SK-N-SH (cell line): ENCODE measurements at regions not wholly inside any gene's neighbourhood (a gene's known extent, or its start where the extent isn't known, plus 50 kb on each side); places are given as distances from the start of the nearest gene placed in this dataset.

ENCODE experiments used
- CTCF ChIA-PET: fragments of 300-600, 350-600 bp; formaldehyde crosslinking; extraction: SDS; loops from one replicate; lab custom pipeline; 2021; lab: Yijun Ruan, JAX
- POLR2A ChIA-PET: fragments of 350-600 bp; sonication (Branson Sonifier 250); formaldehyde crosslinking; extraction: SDS; loops from one replicate; lab custom pipeline; 2020; ENCODE audit warnings: antibody characterized with exemption, inconsistent platforms; lab: Yijun Ruan, JAX
- DNase-seq: peaks from one replicate; pipeline ENCODE4 v3.0.0; 2012
- H2AFZ ChIP-seq: fragments of 200-600 bp; sonication (generic); 2 replicates; pipeline ENCODE4 v1.8.1; 2016; ENCODE audit warnings: antibody characterized with exemption, mild to moderate bottlenecking, low read depth
- H3F3A ChIP-seq: fragments of 200-600 bp; sonication (generic); replicated peaks from 2 replicates; pipeline ENCODE3; 2016; ENCODE audit warnings: antibody characterized with exemption, mild to moderate bottlenecking; ENCODE audit not compliant: insufficient read depth
- H3K27ac ChIP-seq, 2 experiments: fragments of 200-500 bp in 1 of 2; fragments of 200-600 bp in 1 of 2; sonication (Bioruptor generic) in 1 of 2; sonication (generic), shearing (Covaris generic) in 1 of 2; 2 replicates each; pipeline versions ENCODE4 v1.5.1 to v1.6.1; 2014 to 2016; ENCODE audit warnings: low read depth in 2 of 2, inconsistent platforms in 1 of 2, low read length in 1 of 2, mild to moderate bottlenecking in 1 of 2, mixed read lengths in 1 of 2
- H3K27me3 ChIP-seq: fragments of 200-600 bp; sonication (generic), shearing (Covaris generic); 2 replicates; pipeline ENCODE4 v1.6.1; 2016; ENCODE audit warnings: mixed run types; ENCODE audit not compliant: insufficient read depth
- H3K36me3 ChIP-seq, 2 experiments: fragments of 200-500 bp in 1 of 2; fragments of 200-600 bp in 1 of 2; sonication (Bioruptor generic) in 1 of 2; sonication (generic) in 1 of 2; replicated peaks in 1 of 2; 2 replicates each; pipeline versions ENCODE3 to v1.5.1; 2014 to 2016; ENCODE audit warnings: low read length in 1 of 2, mild to moderate bottlenecking in 1 of 2; ENCODE audit not compliant: insufficient read depth in 2 of 2, control insufficient read depth in 1 of 2
- H3K4me1 ChIP-seq, 2 experiments: fragments of 200-500 bp in 1 of 2; fragments of 200-600 bp in 1 of 2; sonication (Bioruptor generic) in 1 of 2; sonication (generic), shearing (Covaris generic) in 1 of 2; 2 replicates each; pipeline versions ENCODE4 v1.5.1 to v1.6.1; 2014 to 2016; ENCODE audit warnings: low read depth in 1 of 2, low read length in 1 of 2, mixed run types in 1 of 2; ENCODE audit not compliant: insufficient read depth in 2 of 2, control insufficient read depth in 1 of 2
- H3K4me2 ChIP-seq: fragments of 200-600 bp; sonication (generic), shearing (Covaris generic); 2 replicates; pipeline ENCODE4 v1.6.1; 2017; ENCODE audit warnings: mixed run types
- H3K4me3 ChIP-seq, 2 experiments: fragments of 200-500 bp in 1 of 2; fragments of 200-600 bp in 1 of 2; sonication (Bioruptor generic) in 1 of 2; sonication (generic), shearing (Covaris generic) in 1 of 2; 2 replicates each; pipeline versions ENCODE4 v1.5.1 to v1.8.1; 2014 to 2016; ENCODE audit warnings: low read depth in 2 of 2, inconsistent platforms in 1 of 2, low read length in 1 of 2, mild to moderate bottlenecking in 1 of 2, mixed read lengths in 1 of 2, moderate library complexity in 1 of 2
- H3K79me2 ChIP-seq: fragments of 200-600 bp; sonication (generic); 2 replicates; pipeline ENCODE4 v1.8.1; 2017; ENCODE audit warnings: mild to moderate bottlenecking; ENCODE audit not compliant: insufficient read depth
- H3K9ac ChIP-seq: fragments of 200-600 bp; sonication (generic); 2 replicates; pipeline ENCODE4 v1.6.1; 2017; ENCODE audit warnings: mixed run types
- H3K9me2 ChIP-seq: fragments of 200-600 bp; sonication (generic); 2 replicates; pipeline ENCODE4 v1.6.1; 2017; ENCODE audit warnings: mixed run types
- H3K9me3 ChIP-seq: fragments of 200-600 bp; sonication (generic); 2 replicates; pipeline ENCODE4 v1.6.1; 2017; ENCODE audit warnings: mixed run types, mild to moderate bottlenecking, moderate library complexity
- H4K20me1 ChIP-seq: fragments of 200-600 bp; sonication (generic); 2 replicates; pipeline ENCODE4 v1.6.1; 2017; ENCODE audit warnings: mild to moderate bottlenecking, mixed run types; ENCODE audit not compliant: insufficient read depth
- CHD2 ChIP-seq: fragments of 150-350 bp; IDR thresholded peaks from 2 replicates; pipeline ENCODE4 v1.6.1; 2018; ENCODE audit warnings: low read length; ENCODE audit not compliant: partially characterized antibody
- ELF1 ChIP-seq: IDR thresholded peaks from 2 replicates; pipeline ENCODE4 v1.4.0; 2012
- IRF3 ChIP-seq: fragments of 150-350 bp; IDR thresholded peaks from 2 replicates; pipeline ENCODE4 v1.6.1; 2016; ENCODE audit warnings: mild to moderate bottlenecking, low read depth, low read length
- JUND ChIP-seq: IDR thresholded peaks from 2 replicates; pipeline ENCODE4 v1.4.0; 2012
- MEF2A ChIP-seq: IDR thresholded peaks from 2 replicates; pipeline ENCODE4 v1.4.0; 2012; ENCODE audit warnings: low read depth, borderline replicate concordance
- MXI1 ChIP-seq: IDR thresholded peaks from 2 replicates; pipeline ENCODE4 v1.6.1; 2012; ENCODE audit warnings: mild to moderate bottlenecking, low read depth, low read length, improper control_type of control experiment
- PBX3 ChIP-seq: IDR thresholded peaks from 2 replicates; pipeline ENCODE4; 2012
- POLR2AphosphoS5 ChIP-seq: IDR thresholded peaks from 2 replicates; pipeline ENCODE4 v1.6.1; 2012; ENCODE audit warnings: low read depth, low read length
- RAD21 ChIP-seq: IDR thresholded peaks from 2 replicates; pipeline ENCODE4 v1.6.1; 2012; ENCODE audit warnings: mild to moderate bottlenecking, low read length
- RXRA ChIP-seq: IDR thresholded peaks from 2 replicates; pipeline ENCODE4 v1.4.0; 2012; ENCODE audit warnings: low read depth, mild to moderate bottlenecking, borderline replicate concordance
- SIN3A ChIP-seq: IDR thresholded peaks from 2 replicates; pipeline ENCODE4 v1.6.1; 2012; ENCODE audit warnings: low read depth, mild to moderate bottlenecking, low read length, moderate library complexity, borderline replicate concordance
- TCF12 ChIP-seq: IDR thresholded peaks from 2 replicates; pipeline ENCODE4 v1.4.0; 2012
- TEAD4 ChIP-seq: IDR thresholded peaks from 2 replicates; pipeline ENCODE4 v1.4.0; 2012; ENCODE audit warnings: mild to moderate bottlenecking, borderline replicate concordance; ENCODE audit not compliant: insufficient read depth
- ZBTB33 ChIP-seq: IDR thresholded peaks from 2 replicates; pipeline ENCODE4 v1.4.0; 2012; ENCODE audit warnings: low read depth, borderline replicate concordance
- WGBS: methylation state at CpG from one replicate; pipeline ENCODE4 v1.1.6; 2017; ENCODE audit warnings: low lambda C conversion rate; 5-methylcytosine and 5-hydroxymethylcytosine counted together
- TF ChIP-seq, protein P1 (sequence below): IDR thresholded peaks from 2 replicates; pipeline ENCODE4 v1.6.1; 2012; ENCODE audit warnings: mild to moderate bottlenecking, low read depth, low read length, moderate library complexity
- TF ChIP-seq, protein P2 (sequence below): IDR thresholded peaks from 2 replicates; pipeline ENCODE4 v1.4.0; 2012; ENCODE audit warnings: low read depth, borderline replicate concordance

DNA sequence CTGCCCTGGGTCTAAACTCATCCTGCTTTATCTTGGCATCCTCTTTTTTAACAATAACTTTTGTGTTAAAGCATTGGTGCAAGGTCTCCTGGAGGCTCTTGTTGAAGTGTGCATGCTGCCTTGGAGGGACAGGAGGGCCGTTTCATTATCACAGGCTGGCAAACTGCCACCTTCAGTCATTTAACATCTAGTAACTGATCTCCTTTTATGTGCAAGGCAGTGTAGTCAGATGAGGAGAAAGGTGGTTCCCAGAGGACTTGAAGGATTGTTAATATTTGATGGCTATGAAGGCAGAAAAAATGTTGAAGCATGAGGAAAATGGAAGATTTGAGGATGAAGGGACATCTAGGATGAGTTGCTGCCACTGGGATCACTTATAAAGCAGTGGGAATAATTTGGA lies 439.4 kb downstream of the RAPGEF2 start:
- no peaks in the 10 kb centered on the region for H3K27me3 ChIP-seq
- ChIA-PET CTCF (no interaction called here), POLR2A (no interaction called here)
- no peaks in the 10 kb centered on the region for H3K9me3 ChIP-seq
- no peak overlapping the region for H3K27ac ChIP-seq
- no peaks in the 10 kb centered on the region for H3K9me2 ChIP-seq
- H4K20me1 ChIP-seq = no peaks in the 10 kb centered on the region
- H2AFZ ChIP-seq = no peak overlapping the region
- no peaks in the 10 kb centered on the region for H3F3A ChIP-seq
- WGBS = 0% methylated on average over 1 of the region's 1 CpG
- no peak overlapping the region for H3K4me2 ChIP-seq
- no peaks in the 10 kb centered on the region; a peak in 1 of 4 replicates for H3K4me1 ChIP-seq
- no peaks in the 10 kb centered on the region for H3K79me2 ChIP-seq
- H3K36me3 ChIP-seq = no peaks in the 10 kb centered on the region
- no peak overlapping the region for H3K4me3 ChIP-seq
- DNase-seq = no peak
- no peak overlapping the region for H3K9ac ChIP-seq
- TF ChIP-seq JUND = no peak

GRCh38 chr4:159543831-159544230 lies 441.0 kb downstream of the RAPGEF2 start:
- WGBS = 23% methylated on average over 3 of the region's 5 CpGs
- Histone ChIP-seq H3K9me3 (no peaks in the 10 kb centered on the region), H2AFZ (no peak overlapping the region), H4K20me1 (no peaks in the 10 kb centered on the region), H3K36me3 (no peaks in the 10 kb centered on the region), H3K9me2 (no peaks in the 10 kb centered on the region), H3K4me2 (no peak overlapping the region), H3K79me2 (no peaks in the 10 kb centered on the region), H3F3A (no peaks in the 10 kb centered on the region), H3K27me3 (no peaks in the 10 kb centered on the region), H3K9ac (no peak overlapping the region), H3K4me3 (no peak overlapping the region), H3K27ac (no peak overlapping the region), H3K4me1 (peaks cover 0 to 5% of the 10 kb centered on the region in 2 experiments; a peak in 2 of 4 replicates)
- no peak for DNase-seq
- ChIA-PET POLR2A (no interaction called here), CTCF (interaction anchor here (0.7 kb wide), 1 partner anchor 803 kb away, joined by 3 read pairs; no protein-coding TSS in a partner anchor)
- TF ChIP-seq RXRA (no peak), ZBTB33 (no peak), JUND (no peak), TEAD4 (no peak), SIN3A (no peak), MEF2A (no peak), PBX3 (no peak), MXI1 (no peak), ELF1 (no peak), TCF12 (no peak), RAD21 (no peak), CHD2 (no peak), POLR2AphosphoS5 (no peak), IRF3 (no peak)
- TF ChIP-seq, protein P1, sequence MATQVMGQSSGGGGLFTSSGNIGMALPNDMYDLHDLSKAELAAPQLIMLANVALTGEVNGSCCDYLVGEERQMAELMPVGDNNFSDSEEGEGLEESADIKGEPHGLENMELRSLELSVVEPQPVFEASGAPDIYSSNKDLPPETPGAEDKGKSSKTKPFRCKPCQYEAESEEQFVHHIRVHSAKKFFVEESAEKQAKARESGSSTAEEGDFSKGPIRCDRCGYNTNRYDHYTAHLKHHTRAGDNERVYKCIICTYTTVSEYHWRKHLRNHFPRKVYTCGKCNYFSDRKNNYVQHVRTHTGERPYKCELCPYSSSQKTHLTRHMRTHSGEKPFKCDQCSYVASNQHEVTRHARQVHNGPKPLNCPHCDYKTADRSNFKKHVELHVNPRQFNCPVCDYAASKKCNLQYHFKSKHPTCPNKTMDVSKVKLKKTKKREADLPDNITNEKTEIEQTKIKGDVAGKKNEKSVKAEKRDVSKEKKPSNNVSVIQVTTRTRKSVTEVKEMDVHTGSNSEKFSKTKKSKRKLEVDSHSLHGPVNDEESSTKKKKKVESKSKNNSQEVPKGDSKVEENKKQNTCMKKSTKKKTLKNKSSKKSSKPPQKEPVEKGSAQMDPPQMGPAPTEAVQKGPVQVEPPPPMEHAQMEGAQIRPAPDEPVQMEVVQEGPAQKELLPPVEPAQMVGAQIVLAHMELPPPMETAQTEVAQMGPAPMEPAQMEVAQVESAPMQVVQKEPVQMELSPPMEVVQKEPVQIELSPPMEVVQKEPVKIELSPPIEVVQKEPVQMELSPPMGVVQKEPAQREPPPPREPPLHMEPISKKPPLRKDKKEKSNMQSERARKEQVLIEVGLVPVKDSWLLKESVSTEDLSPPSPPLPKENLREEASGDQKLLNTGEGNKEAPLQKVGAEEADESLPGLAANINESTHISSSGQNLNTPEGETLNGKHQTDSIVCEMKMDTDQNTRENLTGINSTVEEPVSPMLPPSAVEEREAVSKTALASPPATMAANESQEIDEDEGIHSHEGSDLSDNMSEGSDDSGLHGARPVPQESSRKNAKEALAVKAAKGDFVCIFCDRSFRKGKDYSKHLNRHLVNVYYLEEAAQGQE = no peak
- TF ChIP-seq, protein P2, sequence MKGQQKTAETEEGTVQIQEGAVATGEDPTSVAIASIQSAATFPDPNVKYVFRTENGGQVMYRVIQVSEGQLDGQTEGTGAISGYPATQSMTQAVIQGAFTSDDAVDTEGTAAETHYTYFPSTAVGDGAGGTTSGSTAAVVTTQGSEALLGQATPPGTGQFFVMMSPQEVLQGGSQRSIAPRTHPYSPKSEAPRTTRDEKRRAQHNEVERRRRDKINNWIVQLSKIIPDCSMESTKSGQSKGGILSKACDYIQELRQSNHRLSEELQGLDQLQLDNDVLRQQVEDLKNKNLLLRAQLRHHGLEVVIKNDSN = no peak
